ENCODE measurements at regions not wholly inside any gene's neighbourhood (a gene's known extent, or its start where the extent isn't known, plus 50 kb on each side); places are given as distances from the start of the nearest gene placed in this dataset.

DNA sequence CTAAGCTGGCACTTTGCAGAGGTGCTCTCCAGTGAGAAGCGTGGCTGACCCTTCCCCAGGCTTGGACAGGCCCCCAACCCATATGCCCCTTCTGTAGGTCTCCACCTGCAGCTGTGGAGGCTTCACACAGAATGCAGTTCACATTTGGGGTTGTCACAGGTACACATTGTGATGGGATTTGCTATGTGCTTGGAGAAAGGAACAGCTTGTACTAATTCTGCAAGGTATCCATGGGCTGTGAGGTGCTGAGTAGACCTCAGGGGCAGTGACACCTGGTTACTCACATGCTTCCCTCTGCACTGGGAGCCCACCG lies 188.9 kb downstream of the CXCL12 start:
- DNase-seq, result no peak

DNA sequence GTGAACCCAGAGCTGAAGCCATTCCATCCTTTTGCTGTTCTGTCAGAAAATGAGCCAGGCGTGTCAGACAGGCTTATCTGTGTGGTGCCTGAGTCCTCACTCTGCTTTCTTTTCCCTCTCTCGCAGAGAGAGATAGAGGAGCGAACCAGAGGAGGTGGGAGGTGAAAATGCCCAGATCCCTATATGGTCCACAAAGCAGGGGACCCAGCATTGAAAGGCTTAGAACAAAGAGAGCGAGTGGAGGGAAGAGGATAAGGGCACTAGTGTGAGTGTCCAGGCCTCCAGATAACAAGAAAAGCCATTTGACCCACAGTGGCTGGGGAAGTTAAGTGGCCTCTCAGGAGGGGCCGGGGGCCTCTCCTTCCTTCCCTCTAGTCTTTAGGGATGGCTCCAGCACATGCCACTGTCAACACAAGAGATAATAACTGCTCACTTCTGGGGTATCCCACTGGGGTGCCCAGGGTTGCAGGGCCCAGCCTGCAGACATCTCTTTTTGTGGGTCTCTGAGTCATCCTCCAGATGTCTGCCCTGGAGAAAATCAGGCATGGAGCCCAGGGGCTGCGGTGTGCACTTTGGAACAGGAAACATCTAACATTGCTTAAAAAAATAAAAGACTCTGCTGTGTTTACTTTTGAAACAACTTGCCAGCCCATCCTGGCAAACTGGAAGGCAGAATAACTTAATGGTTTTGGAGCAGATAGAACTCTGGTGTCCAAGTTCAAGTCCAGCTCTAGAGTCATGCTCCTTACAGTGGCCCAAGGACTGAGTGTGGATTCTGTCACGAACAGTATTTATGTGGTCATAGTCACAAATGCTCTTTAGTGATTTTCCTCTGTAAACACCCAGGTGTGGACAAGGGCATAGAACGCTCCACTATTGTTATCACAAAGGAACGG lies 189.5 kb downstream of the CXCL12 start:
- peak; percentile 93 for DNase-seq

DNA sequence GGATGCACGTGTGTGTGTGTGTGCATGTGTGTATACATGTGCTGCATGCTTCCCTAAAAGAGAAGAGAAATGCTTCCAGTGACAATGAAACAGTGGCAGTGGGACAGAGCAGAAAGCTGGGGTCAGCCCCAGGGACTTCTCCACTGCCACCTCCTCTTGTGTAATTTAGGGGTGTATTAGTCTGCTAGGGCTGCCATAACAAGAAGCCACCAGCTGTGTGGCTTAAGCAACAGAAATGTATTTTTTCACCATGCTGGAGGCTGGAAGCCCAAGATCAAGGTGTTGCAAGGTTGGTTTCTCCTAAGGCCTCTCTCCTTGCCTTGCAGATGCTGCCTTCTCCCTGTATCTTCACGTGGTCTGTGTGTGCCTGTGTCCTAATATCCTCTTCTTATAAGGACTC lies 190.5 kb downstream of the CXCL12 start:
- DNase-seq, result no peak

DNA sequence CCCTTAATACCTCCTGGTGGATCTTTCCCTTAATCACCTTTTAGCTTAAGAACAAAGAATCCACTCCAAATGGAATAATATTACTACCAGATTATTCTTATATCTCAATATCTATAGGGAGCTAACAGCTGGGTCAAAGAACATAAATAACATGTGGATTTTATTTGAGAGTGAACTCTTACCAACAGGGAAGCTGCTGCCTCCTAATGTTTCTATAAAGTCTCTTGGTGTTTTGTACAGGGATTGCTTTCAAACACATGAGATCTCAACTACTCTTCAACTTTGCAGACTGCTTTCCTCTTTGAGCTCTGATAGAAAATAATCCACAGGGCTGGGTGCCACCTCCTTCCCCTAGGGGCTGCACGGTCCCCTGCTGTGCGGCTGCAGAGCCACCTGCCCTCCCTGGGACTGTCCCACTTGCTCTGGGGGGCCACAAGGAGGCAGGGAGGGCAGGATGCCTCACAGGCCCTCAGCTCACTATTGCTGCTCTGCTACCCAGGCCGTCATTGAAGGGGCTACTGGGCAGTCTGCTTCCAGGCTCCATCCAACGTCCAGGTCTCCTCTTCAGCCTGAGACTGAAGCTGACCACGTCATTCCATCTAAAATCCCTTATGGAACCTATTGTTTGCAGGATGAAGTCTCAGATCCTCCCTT lies 191.2 kb downstream of the CXCL12 start:
- DNase-seq, result no peak

DNA sequence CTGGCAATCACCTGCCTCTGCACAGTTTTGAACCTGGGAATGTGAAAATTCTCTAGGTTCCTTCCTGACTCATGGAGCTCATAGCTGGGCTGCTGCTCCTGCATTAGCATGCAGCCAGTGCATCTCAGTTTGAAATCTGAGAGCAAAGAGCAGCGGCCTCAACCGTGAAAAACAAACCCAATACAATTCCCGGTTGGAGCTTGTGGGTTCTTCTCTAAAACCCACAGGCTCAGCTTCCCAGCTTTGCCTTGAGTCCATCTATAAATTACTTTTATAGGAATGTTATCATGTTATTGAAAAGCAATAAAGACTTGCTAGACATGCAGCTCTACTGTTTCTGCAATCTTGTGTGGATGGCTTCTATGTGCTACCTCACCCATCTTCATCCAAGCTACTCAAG lies 191.7 kb downstream of the CXCL12 start:
- DNase-seq, result no peak

DNA sequence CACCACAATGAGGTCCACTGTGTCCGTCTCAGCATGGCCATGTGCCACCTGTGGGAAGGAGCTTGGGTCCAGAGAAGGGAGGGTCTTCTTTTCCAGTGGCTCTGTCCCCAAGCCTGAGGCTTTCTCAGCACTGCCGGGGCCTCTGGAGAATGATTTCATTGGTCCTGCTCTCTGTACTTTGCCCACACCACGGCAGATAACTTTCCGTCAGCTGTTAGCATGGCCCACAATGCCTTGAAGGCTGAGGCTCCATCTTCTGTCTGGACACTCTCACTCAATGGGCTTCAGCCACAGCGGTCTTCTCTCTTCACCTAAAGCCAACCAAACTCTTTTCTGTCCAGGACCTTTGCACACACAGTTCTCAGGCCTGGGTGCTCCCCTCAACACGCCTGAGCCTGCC lies 192.5 kb downstream of the CXCL12 start:
- no peak for DNase-seq

DNA sequence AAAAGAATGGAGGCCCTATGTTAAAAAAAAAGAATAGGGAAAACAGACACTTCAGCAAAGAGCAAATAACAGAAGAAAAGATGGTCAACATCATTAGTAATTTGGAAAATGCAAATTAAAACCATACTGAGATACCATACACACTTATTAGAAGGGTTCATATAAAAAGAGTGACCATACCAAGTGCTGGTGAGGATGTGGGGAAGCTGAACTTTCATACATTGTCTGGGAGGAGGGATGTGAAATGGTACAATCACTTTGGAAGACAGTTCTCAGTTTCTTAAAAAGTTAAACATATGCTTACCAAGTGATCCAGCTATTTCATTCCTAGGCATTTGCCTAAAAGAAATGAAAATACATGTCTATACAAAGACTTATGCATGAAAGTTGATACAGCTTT lies 194.4 kb downstream of the CXCL12 start:
- DNase-seq, result no peak

DNA sequence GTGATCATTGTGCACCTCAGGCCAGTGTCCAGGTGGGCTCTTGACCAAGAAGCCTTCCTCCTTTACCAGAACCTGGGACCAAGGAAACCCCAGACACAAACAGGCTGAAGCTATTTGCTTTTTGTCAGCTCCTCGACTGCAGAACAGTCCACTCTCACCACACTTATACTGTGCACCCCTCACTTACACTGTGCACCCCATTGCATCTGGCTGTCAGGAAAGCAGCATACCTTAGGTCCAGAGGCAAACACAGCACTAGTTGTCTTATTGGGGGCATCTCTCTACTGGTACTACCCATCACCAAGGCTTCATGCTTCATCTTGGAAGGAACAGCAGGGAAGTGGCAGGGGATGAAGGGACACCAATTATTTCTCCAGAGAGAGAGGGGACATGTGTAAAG lies 198.1 kb downstream of the CXCL12 start:
- no peak for DNase-seq

DNA sequence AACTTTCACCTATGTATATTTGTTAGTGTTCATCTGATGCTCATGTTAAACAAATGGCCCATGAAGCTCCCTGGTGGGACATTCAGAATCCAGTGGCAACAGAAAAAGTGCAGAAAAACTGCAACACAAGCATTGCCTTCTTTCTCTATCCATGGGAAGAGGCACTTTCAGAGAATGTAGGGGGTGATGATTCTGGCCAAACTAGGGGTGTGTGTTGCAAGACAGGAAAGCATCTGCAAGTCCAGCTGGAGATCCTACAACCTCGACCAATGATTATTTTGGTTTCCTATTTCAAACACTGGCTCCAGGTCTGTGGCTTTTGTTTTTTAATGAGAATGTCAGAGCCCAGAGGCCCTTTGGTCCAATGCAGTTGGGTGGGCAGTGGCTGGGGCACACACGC lies 198.7 kb downstream of the CXCL12 start:
- DNase-seq, result no peak

DNA sequence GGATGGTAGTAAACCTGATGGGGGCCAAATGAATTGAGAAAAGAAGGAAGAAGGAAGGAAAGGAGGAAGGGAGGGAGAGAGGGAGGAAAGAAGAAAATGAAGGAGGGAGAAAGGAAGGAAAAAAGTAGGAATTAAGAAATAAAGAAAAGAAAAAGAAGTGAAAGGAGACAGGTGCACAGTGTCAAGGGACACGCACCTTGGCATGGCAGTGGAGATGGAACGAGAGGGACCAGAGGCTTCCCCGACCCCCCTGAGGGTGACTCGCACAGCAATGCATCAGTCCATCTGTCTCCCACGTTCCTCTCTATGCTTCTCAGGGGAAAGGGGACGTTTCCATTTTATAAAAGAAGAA lies 199.6 kb downstream of the CXCL12 start:
- no peak for DNase-seq

DNA sequence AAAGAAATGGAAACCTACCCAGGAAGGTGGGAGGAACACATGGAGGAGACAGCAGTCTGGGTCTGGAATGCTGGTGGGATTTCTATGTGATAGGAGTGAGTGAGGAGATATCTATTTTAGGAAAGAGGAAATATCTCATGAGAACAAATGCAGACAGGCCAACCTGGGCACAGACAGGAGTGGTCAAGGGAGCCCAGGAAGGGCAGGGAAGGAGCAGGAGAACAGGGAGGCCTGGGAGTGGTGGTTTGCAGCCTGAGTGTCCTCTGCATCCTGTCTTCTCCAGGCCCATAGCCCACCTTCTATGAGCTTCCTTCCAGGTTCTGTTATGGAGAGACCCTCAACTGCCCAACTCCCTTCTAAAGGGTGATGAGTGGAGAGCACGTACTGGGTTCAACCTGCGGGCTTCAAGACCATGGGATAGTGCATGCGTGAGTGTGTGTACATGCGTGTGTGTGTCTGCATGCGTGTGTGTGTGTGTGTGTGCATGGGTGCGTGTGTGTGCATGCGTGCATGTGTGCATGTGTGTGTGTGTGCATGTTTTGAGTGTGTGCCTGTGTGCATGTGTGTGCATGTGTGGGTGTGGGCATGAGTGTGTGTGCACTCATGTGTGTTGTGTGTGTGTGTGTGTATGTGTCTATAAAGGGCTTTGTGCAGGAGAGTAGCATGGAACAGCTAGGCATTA lies 200.1 kb downstream of the CXCL12 start:
- DNase-seq, result no peak

DNA sequence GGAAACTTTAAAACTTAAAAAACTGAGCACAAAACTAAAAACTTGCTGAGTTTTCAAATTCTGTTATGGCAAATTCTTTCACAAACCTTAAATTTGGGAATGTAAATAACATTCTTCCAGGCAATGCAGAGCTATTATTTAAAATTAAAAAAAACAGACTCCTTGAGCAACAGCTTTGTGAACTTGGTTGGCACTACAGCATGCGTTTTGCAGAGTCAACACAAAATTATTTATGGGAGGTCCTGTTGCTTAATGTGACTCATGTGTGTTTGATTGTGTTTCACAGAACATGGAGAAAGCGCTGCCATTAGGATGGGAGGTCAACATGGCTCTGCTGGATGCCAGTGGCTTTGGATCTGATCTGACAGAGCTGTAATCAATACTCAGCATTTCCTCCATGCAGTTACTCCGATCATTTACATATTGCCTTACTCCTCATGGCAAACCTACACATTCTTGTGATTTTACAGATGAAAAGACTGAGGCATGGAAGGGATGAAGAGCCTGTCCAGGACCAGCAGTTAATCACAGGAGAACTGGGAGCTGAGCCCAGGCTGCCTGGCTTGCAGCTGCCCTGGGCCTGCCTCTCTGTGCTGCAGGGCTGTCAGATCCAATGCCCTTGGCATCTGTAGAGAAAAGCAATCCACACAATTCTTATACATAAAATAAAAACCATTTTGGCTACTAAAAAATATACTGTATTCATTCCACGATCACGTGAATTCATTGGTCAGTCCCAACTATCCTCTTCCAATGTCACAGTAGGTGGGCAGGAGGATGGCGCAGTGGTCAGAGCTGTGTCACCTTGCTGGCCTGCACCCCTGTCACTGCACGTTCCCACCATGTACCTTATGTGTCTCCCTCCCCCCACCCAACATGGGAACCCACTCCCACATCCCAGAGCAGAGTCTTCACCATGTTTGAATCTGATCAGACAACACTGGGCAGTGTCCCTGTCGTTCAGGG lies 200.9 kb downstream of the CXCL12 start:
- DNase-seq, result peak; percentile 71

DNA sequence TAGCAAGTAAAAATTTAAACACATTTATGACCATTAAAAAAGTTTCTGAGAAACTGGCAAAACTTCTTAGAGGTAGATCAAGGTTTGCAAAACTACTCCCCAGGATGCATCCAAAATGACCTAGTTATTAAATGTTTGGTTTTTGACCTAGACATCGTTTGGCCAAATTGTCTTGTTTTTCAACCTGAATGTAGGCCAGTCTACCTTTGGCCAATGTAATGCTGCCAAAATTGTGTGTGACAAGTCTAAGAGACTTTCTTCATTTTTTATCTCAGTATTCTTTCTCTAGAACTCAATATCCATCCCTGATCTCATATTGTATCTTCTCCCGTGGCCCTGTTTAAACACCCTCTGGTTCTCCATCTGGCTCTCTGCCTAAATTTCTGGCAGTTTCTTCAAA lies 202.0 kb downstream of the CXCL12 start:
- no peak for DNase-seq

DNA sequence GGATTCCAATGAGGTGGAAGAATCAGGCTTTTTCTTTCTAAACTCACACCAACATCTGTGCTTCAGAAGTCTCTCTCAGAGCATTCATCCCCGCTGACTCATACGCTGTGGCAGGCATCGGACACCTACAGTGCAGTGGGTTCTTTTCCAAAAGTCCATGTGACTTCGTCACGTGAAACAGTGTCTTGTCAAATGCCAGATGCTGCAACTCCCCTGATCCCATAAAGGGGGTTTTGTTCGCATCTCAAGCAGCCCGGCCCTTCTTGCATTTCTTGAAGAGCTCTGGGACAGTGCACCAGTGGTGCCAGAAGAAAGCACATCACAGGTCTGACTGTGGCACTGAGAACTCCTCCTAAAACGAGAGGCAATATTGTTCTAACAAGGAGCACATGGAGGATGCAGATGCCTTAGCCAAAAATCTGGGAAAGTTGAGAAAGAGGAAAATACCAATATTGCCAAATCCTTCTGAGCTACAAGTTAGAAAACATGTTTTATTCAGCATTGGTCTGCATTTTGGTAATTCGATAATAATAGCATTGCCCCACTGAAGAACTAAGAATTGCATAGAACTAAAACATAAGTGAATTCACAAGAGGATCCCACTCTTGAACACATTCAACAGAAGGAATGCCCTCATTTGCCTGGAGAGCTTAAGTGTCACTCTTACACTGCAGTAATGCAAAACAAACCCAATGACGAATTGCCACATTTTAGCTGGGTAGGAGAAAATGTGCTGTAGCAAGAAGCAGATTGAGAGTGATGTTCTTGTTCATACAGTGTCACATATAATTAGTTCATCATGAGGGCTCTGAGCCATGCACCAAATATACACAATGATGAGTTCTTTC lies 204.4 kb downstream of the CXCL12 start:
- peak; percentile 98 for DNase-seq

DNA sequence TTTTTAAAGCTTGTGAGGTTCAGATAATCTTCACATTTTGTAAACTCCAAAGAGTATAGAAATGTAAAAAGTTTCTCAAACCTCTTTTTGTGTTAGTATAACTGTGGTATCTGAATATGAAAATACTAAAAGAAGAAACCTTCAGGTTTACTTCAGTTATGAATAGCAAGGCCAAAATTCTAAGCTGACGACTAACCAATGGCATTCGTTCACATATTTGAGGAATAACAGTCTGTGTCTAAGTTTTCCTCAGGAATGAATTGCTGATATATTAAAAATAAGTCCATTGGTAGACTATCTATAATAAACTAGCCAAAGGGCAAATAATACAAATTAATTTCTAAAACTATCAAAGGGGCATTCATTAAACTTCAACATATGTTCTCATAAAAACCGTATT lies 206.0 kb downstream of the CXCL12 start:
- DNase-seq, result peak; percentile 40

DNA sequence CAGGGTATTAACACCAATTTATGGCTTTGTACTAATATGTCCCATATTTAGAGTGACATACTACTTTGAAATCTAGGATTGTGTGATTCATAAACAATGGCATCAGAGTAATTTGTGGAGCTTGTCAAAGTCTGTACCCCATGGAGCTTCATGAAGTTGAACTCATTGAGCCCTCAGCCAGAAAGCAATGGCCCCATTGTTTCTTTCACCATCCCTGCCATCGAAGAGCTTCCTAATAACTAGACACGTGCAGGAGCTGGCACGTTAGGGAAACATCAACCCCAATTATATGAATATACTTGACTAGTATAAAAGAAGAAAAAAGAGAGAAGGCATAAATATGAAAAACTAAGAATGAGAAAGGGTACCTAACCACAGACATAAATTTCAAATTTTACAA lies 206.6 kb downstream of the CXCL12 start:
- DNase-seq, result peak; percentile 6

DNA sequence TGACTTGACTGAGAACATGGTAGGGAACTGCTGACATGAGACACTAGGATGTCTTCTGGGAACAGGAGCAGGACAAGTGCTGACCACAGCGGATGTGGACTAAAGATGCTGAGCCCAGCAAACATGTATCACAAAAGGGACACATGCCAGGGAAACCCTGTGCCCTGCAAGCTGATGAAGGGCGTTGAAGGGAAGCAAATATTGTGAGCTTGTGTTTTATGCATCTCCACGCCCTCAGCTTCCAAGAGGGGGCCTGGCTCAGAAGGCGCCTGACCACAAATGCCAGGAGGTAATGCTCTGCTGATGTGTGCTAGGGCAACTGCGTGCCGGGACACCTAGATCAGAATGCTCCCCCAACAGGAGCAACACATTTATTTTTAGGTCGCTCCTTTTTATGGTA lies 207.3 kb downstream of the CXCL12 start:
- no peak for DNase-seq

DNA sequence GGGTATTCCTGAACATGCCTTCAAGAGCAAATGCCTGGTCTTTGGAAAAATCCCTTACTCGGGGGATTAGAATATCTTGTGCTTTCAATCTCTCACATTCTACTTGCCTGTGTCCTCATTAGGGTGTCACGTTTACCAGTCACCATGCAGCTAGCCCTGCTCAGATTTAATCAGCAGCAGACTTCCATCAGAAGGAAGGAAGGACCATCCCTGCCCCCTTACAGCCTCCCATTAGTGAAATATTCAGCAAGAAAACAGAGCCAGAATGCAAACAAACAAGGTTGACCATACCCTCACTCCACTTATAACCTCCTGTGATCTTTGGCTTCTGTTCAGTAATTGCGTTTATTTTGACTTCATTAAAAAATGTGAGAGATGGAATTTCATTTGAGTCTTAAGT lies 208.6 kb downstream of the CXCL12 start:
- DNase-seq, result no peak

DNA sequence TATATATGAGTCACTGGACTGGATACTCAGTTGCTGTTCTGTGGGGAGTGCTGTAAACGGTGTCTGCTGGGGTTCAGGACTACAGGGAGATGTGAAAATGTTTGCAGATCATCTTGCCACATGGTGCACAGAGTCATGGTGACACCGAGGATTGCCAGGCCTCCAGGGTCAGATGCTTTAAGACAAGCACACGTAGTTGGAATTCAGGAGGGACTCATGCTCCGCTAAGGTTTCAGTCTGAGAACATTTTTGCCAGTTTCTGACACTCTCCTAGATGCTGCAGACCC lies 211.3 kb downstream of the CXCL12 start:
- DNase-seq, result peak; percentile 57

DNA sequence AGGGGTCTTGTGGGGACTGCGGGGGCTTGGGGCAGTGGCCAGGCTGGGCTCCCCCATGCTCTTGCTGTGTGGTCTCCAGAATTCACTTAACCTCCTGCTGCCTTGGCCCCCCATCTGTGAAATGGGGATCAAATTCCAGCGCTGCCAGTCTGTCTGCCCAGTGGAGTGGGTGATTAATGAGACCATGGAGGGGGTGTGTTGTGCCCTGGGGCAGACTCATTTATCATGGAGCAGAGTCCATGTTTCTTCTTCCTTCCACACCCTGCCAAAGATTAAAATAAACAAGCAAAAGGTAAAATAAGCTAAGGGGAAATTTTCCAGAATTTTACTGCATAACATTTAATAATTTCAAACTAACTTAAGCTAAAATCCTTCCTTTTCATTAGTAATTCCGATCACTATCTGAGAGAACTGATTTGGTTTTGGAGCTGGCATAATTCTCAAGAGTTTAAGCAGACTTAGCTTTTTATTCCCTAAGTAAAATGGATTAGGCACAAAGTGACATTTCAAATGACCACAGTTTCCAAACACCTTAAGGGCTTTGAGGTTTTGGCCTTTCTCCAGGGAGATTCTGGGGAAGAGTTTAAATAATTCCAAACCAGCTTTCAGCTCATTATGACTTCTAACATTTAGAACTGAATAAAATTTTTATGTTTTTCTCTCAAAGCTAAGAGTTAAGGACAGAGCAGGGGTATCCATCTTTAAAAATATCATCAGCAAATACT lies 211.9 kb downstream of the CXCL12 start:
- no peak for DNase-seq

DNA sequence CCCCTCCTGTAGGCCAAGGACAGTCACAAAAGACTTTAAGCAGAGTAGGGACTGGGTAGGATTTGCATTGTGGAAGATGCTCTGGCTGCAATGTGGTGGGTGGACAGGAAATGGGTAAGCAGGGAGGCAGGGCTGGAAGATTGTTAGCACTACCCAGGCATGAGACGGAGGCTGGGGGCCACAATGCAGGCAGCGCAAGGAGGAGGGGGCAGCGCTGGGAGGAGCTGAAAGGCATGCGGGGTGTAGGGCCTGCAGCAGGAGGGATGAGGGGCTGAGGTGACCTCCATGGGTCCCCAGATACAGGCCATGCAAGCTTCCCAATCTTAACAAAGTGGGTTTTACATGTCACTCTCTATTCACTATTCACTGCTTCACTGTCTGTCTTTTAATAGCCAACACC lies 213.1 kb downstream of the CXCL12 start:
- no peak for DNase-seq

DNA sequence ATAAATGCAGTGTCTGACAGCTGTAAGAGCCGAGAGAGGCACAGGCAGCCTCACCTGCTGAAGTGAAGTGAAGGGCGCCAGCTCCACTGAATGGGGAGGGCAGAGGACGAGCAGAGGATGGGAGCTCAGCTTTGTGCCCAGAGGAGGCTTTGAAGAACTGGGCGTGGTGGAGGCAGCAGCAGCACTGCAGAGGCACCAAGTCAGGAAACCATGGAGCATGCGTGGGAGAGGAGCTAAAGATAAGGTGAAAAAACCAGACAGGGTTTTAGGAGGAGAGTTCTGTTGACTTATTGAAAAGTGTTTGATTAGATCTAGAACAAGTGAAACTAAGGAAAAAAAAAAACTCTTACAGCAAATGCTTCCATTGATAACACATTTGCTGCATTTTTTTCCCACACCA lies 216.4 kb downstream of the CXCL12 start:
- DNase-seq, result no peak
